HG03159 (cell line): ENCODE measurements at regions not wholly inside any gene's neighbourhood (a gene's known extent, or its start where the extent isn't known, plus 50 kb on each side); places are given as distances from the start of the nearest gene placed in this dataset.

Experiments used
- ATAC-seq: cut with Tn5 transposase; IDR thresholded peaks from one replicate; pipeline ENCODE4 v1.9.1; 2021; ENCODE audit warnings: mild to moderate bottlenecking, moderate library complexity; ENCODE audit not compliant: unreplicated experiment

- no peak for ATAC-seq
Observed at GRCh38 chr20:20832715-20833114, 120.3 kb upstream of the RALGAPA2 start.

GRCh38 chr20:20831794-20832193 is 119.3 kb upstream of the RALGAPA2 start:
- no peak for ATAC-seq

GRCh38 chr20:20829681-20830080 is 117.2 kb upstream of the RALGAPA2 start:
- ATAC-seq, result no peak

GRCh38 chr20:20827992-20828597 is 115.7 kb upstream of the RALGAPA2 start:
- no peak for ATAC-seq

- peak; percentile 62 for ATAC-seq
Observed at GRCh38 chr20:20824924-20825584, 112.6 kb upstream of the RALGAPA2 start.

GRCh38 chr20:20823476-20823881 is 111.0 kb upstream of the RALGAPA2 start:
- ATAC-seq, result no peak

GRCh38 chr20:20821484-20822260 is 109.2 kb upstream of the RALGAPA2 start:
- ATAC-seq, result no peak

GRCh38 chr20:20820785-20821483 is 108.5 kb upstream of the RALGAPA2 start:
- ATAC-seq, result no peak

GRCh38 chr20:20820104-20820503 is 107.7 kb upstream of the RALGAPA2 start:
- no peak for ATAC-seq

GRCh38 chr20:20816969-20817755 is 104.7 kb upstream of the RALGAPA2 start:
- no peak for ATAC-seq

- ATAC-seq, result no peak
Observed at GRCh38 chr20:20815711-20816455, 103.4 kb upstream of the RALGAPA2 start.

GRCh38 chr20:20814685-20815084 is 102.2 kb upstream of the RALGAPA2 start:
- ATAC-seq, result no peak

- ATAC-seq, result no peak
Observed at GRCh38 chr20:20812136-20812535, 99.7 kb upstream of the RALGAPA2 start.

GRCh38 chr20:20808016-20808415 is 95.6 kb upstream of the RALGAPA2 start:
- no peak for ATAC-seq

- no peak for ATAC-seq
Observed at GRCh38 chr20:20806121-20807095, 94.0 kb upstream of the RALGAPA2 start.

- no peak for ATAC-seq
Observed at GRCh38 chr20:20803011-20803410, 90.6 kb upstream of the RALGAPA2 start.

- no peak for ATAC-seq
Observed at GRCh38 chr20:20802328-20802727, 89.9 kb upstream of the RALGAPA2 start.

GRCh38 chr20:20799716-20800312 is 87.4 kb upstream of the RALGAPA2 start:
- ATAC-seq, result no peak
